AML-193 (cell line): ENCODE measurements at regions not wholly inside any gene's neighbourhood (a gene's known extent, or its start where the extent isn't known, plus 50 kb on each side); places are given as distances from the start of the nearest gene placed in this dataset.

Source experiments
- DNase-seq, 2 experiments: peaks; one replicate each; lab custom pipeline; 2025; lab: John Stamatoyannopoulos, UW

- no peak for DNase-seq
Observed at GRCh38 chr10:130902471-130902870, 409.1 kb downstream of the TCERG1L start.

DNA sequence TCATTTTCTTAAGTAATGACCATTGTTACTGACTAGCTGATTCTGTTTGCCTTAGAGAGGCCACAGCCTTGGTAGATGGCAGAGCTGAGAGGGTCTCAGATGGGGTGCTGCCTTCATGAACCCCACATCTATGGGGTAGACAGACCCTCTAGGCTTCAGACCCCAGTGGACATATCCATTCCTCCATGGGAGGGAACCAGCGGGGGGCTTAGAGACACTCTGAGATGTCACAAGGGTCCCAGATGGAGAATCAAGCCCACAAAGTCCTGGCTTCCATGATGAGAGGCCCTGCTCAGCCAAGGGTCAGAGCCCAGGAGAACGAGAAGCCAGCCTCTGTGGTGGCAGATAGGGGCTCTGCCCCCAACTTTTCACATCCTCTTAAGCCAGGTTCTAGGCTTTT, 408.6 kb downstream of the TCERG1L start:
- no peak for DNase-seq

- DNase-seq, result no peak
Observed at GRCh38 chr10:130904676-130905075, 406.8 kb downstream of the TCERG1L start.

GRCh38 chr10:130905386-130905785, 406.1 kb downstream of the TCERG1L start:
- DNase-seq, result no peak

GRCh38 chr10:130905921-130906320, 405.6 kb downstream of the TCERG1L start:
- DNase-seq, result no peak

DNA sequence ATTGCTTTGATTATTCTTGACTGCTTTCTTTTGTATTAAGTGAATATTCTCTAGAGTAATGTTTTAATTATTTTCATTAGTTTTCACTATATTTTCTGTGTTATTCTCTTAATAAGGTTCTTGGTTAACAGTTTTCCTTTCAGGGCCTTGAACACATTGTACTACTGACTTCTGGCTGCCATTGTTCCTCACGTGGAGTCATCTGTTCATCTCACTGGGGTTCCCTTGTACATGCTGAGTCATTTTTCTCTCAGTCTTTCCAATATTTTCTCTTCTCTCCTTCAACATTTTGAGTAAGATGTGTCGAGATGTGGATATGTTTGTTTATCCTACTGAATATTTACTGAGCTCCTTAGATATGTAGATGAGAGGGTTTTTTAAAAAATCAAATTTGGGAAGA, 400.7 kb downstream of the TCERG1L start:
- DNase-seq, result no peak

DNA sequence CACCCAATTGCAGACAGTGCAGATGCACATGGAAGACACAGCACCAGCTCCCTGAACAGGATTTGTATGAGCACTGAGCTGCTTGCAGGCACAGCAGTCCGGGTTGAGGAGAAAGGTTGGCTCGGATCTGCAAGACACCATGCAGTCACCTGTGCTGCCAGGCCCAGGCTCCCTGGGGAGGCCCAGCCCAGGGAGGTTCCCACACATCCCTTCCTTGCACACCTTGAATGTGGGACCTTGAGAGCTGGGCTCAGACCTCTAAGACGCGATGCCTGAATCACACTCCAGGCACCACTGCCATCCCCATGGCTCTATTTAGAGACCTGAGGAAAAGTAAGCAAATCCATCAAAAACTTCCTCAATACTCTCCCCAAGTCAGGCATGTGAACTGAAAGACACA, 397.7 kb downstream of the TCERG1L start:
- DNase-seq, result no peak

DNA sequence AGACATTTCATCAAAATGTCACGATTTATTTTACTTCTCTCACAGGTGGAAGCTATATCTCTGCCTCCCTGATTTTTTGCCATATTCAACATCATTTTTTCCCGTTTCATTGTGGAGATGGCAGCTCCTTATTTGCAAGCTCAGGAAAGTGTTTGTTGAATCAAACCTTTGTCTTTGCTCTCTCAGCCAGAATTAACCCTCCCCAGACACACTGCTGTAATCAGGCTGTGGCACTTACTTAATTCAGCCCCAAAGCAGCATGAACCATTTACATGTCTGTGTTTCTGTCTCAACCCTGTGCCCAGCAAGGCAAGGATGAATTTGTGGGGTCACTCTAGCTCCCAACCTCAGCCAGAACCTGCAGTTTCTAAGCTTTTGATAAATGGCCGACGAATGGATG, 397.2 kb downstream of the TCERG1L start:
- DNase-seq, result no peak

- DNase-seq, result no peak
Observed at GRCh38 chr10:130915065-130915464, 396.5 kb downstream of the TCERG1L start.

DNA sequence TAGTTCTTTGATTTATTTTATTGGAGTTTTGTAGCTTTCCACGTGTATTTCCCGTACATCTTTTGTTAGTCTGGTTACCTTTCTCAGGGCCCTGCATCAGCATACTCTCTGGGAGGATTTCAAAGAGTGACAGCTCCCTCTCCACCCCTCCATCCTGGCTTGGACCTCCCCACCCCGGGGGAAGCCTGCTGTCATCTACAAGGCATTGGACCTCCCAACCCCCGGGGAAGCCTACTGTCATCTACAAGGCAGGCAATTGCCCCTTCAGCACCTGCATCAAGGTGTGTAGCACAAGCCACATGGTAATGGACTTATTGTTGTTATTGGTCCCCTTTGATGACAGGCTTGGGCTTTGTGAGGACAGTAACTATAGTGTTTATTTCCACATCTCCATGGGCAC, 390.1 kb downstream of the TCERG1L start:
- no peak for DNase-seq

DNA sequence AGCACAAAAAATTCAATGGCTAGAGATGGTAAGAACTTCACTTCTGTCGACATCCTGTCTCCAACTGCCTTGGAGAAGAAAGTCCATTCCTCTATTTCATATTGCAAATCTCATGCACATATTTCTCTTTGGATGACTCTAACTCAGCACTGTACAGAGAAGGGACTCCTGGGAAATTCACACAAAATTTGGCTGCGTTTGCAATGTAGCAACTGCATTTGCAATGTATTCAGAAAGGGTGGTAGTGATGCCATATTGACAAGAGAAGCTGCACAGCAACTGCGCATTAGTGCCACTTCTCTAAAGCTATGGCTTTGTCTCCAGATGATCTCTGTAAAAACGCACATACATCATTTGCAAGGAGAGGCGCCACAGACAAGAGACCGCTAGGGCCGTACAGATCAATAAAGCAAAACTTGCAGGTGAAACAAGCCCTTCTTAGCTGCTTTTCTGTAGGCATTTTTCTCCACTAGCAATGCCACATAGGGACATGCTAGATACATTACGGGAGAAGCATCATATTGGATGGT, 389.5 kb downstream of the TCERG1L start:
- no peak for DNase-seq

DNA sequence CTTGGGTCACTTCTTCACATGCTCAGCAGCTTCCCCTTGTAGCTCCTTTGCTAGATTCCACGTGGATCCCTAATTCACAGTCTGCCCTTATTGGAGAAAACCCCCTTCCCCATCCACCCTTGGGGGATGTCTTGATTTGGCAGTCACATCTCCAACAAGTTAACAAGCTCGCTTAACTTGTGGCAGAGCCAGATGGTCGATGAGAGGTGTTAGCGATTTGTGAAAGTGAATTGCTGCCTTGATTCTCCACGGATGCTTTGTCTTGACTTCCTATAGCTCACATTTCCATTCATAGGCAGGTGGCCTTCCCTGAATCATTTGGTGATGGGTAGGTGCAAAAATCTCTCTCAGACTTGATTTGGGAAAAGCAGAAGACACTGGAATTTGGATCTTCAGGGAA, 387.9 kb downstream of the TCERG1L start:
- DNase-seq, result no peak

GRCh38 chr10:130924138-130924819, 387.2 kb downstream of the TCERG1L start:
- no peak for DNase-seq

- DNase-seq, result no peak
Observed at GRCh38 chr10:130926442-130926841, 385.1 kb downstream of the TCERG1L start.

DNA sequence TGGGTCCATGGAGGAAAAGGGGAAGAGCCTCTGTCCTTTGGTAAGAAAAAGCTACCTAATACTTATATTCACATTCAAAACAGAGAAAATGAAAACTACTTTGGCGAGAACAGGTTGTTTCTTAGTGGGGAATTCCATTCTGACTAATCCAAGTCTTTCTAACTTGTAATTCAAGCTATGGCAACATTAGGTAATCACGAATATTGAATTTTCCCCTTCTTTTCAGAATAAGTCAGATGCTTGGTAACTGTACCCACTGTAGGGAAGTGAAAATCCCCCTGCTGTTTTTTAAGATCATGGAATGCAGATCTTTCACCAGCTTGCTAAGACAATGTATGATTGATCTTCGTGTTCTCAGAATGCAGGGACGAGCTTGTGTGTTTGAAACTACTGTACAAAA, 384.4 kb downstream of the TCERG1L start:
- no peak for DNase-seq

DNA sequence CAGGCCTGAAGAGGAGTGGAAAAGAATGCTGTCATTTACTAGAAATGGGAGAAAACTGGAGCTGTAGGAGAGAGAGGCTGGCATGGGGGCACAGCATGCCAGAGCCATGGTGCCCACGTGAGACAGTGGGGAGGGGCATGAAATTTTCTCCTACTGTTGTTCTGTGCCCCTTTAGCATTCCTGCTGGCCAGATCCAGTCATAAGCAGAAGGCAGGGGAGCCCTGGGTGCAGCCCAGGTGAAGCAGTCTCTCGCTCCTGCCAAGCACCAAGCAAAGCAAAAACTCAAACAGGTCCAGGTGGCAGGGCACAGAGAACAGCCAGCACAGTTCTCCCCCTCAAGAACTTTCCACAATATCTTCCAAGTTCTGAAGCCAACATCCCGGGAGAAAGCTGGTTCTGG, 383.2 kb downstream of the TCERG1L start:
- DNase-seq, result no peak

- no peak for DNase-seq
Observed at GRCh38 chr10:130929422-130930325, 381.8 kb downstream of the TCERG1L start.

GRCh38 chr10:130930821-130931220, 380.7 kb downstream of the TCERG1L start:
- DNase-seq, result no peak

- DNase-seq, result no peak
Observed at GRCh38 chr10:130931256-130931655, 380.3 kb downstream of the TCERG1L start.

GRCh38 chr10:130932326-130933007, 379.1 kb downstream of the TCERG1L start:
- DNase-seq, result no peak

GRCh38 chr10:130933008-130933390, 378.5 kb downstream of the TCERG1L start:
- DNase-seq, result no peak

DNA sequence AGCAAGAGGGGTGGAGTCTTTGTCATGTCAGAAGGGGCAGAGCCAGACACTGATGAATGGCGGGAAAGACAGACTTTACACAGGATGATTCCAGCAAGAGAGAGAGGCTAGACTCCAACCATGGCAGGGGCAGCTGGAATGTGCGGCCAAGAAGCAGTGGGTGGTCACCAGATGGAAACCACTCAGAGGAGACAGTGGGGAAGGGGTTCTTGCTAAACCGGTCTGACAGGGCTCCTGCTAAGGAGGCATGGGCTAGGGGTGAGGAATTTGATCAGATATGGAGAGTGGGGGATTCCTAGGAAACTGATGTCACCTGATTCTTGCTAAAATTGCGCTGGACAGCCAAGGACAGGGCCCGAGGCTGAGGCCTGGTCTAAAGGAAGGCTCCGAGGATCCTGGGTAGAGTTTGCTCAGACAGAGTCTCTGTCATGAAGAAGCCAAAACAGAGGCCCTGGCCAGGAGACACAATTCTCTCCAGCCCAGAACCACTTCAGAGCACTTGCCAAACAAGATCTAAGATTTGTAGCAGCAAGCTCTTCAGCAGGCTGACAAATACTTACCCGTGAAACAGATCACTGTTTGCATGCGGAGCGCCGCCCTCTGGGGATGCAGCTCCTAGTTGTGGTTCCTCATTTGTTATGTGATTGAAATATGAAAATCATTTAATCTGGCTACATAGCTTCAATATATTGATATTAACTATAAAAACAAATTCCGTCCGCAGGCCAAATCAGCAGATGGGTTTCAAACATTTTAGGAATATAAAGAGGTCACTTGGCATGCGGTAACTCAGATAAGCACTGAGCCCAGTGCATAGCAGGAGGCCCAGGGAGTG, 377.0 kb downstream of the TCERG1L start:
- no peak for DNase-seq
